OCI-LY3 (cell line): ENCODE measurements at regions not wholly inside any gene's neighbourhood (a gene's known extent, or its start where the extent isn't known, plus 50 kb on each side); places are given as distances from the start of the nearest gene placed in this dataset.
A peak's percentile ranks its signal among the peaks of the same experiment; 100 is the strongest.

Experiments used
- H2AFZ ChIP-seq: fragments of 200-600, 300-600 bp; shearing (Covaris generic); 2 replicates; pipeline ENCODE4 v1.6.0; 2014; ENCODE audit warnings: antibody characterized with exemption, low read depth, low read length
- H3K27ac ChIP-seq: fragments of 200-600, 300-600 bp; sonication (generic); 2 replicates; pipeline ENCODE4 v1.5.1; 2014; ENCODE audit warnings: mild to moderate bottlenecking, low read length, moderate library complexity, mixed read lengths
- H3K27me3 ChIP-seq: fragments of 200-600, 300-600 bp; sonication (generic); 2 replicates; pipeline ENCODE4 v1.6.1; 2014; ENCODE audit warnings: low read depth, low read length, mixed read lengths
- H3K36me3 ChIP-seq: fragments of 200-600, 300-600 bp; sonication (generic); replicated peaks from 2 replicates; pipeline ENCODE3; 2014; ENCODE audit warnings: low read depth, low read length, mixed read lengths
- H3K4me1 ChIP-seq: fragments of 300-600, 200-600 bp; sonication (generic); 2 replicates; pipeline ENCODE4 v1.6.1; 2014; ENCODE audit warnings: low read length, mixed read lengths
- H3K4me2 ChIP-seq: fragments of 200-600, 300-600 bp; sonication (generic); 2 replicates; pipeline ENCODE4 v1.6.1; 2014; ENCODE audit warnings: low read length, mixed read lengths
- H3K4me3 ChIP-seq: fragments of 300-600, 200-600 bp; sonication (generic); 2 replicates; pipeline ENCODE4 v1.5.1; 2014; ENCODE audit warnings: antibody characterized with exemption, mild to moderate bottlenecking, low read length, moderate library complexity
- H3K79me2 ChIP-seq: fragments of 300-600, 200-600 bp; shearing (Covaris generic); 2 replicates; pipeline ENCODE4 v1.6.1; 2014; ENCODE audit warnings: mild to moderate bottlenecking, low read length, mixed read lengths
- H3K9ac ChIP-seq: fragments of 300-600, 200-600 bp; shearing (Covaris generic); 2 replicates; pipeline ENCODE4 v1.6.0; 2014; ENCODE audit warnings: mild to moderate bottlenecking, low read length, moderate library complexity
- H3K9me3 ChIP-seq: fragments of 200-600, 300-600 bp; shearing (Covaris generic); 2 replicates; pipeline ENCODE4 v1.6.1; 2014; ENCODE audit warnings: low read length, mixed read lengths; ENCODE audit not compliant: insufficient read depth
- H4K20me1 ChIP-seq: fragments of 200-600, 300-600 bp; sonication (generic); 2 replicates; pipeline ENCODE4 v1.6.1; 2016; ENCODE audit warnings: low read length, mixed read lengths; ENCODE audit not compliant: insufficient read depth
- EZH2phosphoT487 ChIP-seq: fragments of 200-600 bp; shearing (Covaris generic); IDR thresholded peaks from 2 replicates; pipeline ENCODE4 v1.6.1; 2018; ENCODE audit warnings: antibody characterized with exemption, mixed run types, low read depth
- TF ChIP-seq, protein P1 (sequence below): fragments of 200-600, 300-600 bp; sonication (generic); IDR thresholded peaks from 2 replicates; pipeline ENCODE4 v1.5.1; 2014; ENCODE audit warnings: antibody characterized with exemption, low read length, low read depth

DNA sequence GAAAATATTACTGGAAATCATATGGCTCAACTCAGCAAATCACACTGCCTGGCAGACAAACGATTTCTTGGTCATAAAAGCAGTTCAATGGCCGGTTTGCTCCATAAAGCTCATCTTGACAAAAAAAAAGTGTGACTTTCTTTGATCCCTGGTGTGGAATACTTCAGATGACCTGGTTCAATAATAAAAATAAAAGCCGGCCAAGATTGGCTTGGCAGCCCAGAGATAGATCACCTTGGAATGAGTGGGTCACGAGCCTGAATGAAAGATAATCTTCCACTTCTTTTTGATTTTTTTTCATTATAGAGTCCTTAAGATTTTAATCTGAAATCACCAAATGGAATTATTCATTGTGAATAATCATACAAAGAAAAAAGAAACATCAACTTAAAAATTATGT lies 445.3 kb upstream of the CITED2 start:
- Histone ChIP-seq H3K36me3 (no peaks in the 10 kb centered on the region), H3K4me2 (no peak overlapping the region), H3K27me3 (no peaks in the 10 kb centered on the region), H2AFZ (no peak overlapping the region), H3K4me1 (no peaks in the 10 kb centered on the region), H3K27ac (no peak overlapping the region), H3K9ac (no peak overlapping the region), H4K20me1 (no peaks in the 10 kb centered on the region), H3K9me3 (no peaks in the 10 kb centered on the region), H3K4me3 (no peak overlapping the region), H3K79me2 (no peaks in the 10 kb centered on the region)
- TF ChIP-seq EZH2phosphoT487 = no peak
- TF ChIP-seq, protein P1, sequence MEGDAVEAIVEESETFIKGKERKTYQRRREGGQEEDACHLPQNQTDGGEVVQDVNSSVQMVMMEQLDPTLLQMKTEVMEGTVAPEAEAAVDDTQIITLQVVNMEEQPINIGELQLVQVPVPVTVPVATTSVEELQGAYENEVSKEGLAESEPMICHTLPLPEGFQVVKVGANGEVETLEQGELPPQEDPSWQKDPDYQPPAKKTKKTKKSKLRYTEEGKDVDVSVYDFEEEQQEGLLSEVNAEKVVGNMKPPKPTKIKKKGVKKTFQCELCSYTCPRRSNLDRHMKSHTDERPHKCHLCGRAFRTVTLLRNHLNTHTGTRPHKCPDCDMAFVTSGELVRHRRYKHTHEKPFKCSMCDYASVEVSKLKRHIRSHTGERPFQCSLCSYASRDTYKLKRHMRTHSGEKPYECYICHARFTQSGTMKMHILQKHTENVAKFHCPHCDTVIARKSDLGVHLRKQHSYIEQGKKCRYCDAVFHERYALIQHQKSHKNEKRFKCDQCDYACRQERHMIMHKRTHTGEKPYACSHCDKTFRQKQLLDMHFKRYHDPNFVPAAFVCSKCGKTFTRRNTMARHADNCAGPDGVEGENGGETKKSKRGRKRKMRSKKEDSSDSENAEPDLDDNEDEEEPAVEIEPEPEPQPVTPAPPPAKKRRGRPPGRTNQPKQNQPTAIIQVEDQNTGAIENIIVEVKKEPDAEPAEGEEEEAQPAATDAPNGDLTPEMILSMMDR = no peak

DNA sequence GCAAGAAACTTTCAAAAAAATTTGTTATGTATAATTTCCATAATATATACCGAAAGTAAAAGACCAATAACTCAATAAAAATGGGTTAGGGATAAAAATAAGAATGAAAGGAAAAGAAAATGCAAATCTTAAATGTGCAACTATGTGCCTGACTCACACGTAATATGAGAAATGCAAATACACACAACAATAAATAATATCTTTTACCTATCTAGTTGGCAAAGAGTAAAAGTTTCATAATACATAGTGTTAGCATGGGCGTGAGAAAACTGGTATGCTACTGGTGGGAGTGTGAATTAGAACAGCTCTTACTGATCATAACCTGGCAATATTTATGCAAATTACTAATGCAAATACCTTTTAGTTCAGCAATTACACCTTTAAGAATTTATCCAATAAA lies 438.5 kb upstream of the CITED2 start:
- H3K27ac ChIP-seq = no peak overlapping the region
- H2AFZ ChIP-seq = no peak overlapping the region
- H3K4me3 ChIP-seq = no peak overlapping the region
- H3K27me3 ChIP-seq = no peaks in the 10 kb centered on the region
- no peaks in the 10 kb centered on the region for H3K9me3 ChIP-seq
- no peaks in the 10 kb centered on the region for H3K4me1 ChIP-seq
- no peaks in the 10 kb centered on the region for H3K79me2 ChIP-seq
- no peak overlapping the region for H3K4me2 ChIP-seq
- no peaks in the 10 kb centered on the region for H3K36me3 ChIP-seq
- no peak for TF ChIP-seq EZH2phosphoT487
- TF ChIP-seq, protein P1 = no peak
- H3K9ac ChIP-seq = no peak overlapping the region
- H4K20me1 ChIP-seq = no peaks in the 10 kb centered on the region

- H3K27me3 ChIP-seq = no peaks in the 10 kb centered on the region
These were observed 427.3 kb upstream of the CITED2 start for GRCh38 chr6:139801571-139802321.

GRCh38 chr6:139800837-139801236 lies 426.4 kb upstream of the CITED2 start:
- TF ChIP-seq EZH2phosphoT487 = no peak
- TF ChIP-seq, protein P1 = no peak
- no peak overlapping the region for H3K4me3 ChIP-seq
- peak overlapping the region; percentile 41 for H3K4me2 ChIP-seq
- no peaks in the 10 kb centered on the region for H3K27me3 ChIP-seq
- H2AFZ ChIP-seq = no peak overlapping the region
- H3K4me1 ChIP-seq = peaks cover 19% of the 10 kb centered on the region
- H3K27ac ChIP-seq = 0 out of 2 replicates have a peak overlapping the region, but pooled peaks have one; percentile 23
- H3K79me2 ChIP-seq = no peaks in the 10 kb centered on the region
- H3K9ac ChIP-seq = no peak overlapping the region
- no peaks in the 10 kb centered on the region for H3K36me3 ChIP-seq
- H3K9me3 ChIP-seq = no peaks in the 10 kb centered on the region
- no peaks in the 10 kb centered on the region for H4K20me1 ChIP-seq

More at GRCh38 chr6:139801571-139802321, 427.3 kb upstream of the CITED2 start:
- no peak overlapping the region for H3K4me3 ChIP-seq
- peaks cover 19% of the 10 kb centered on the region for H3K4me1 ChIP-seq
- H3K4me2 ChIP-seq = no peak overlapping the region
- H4K20me1 ChIP-seq = no peaks in the 10 kb centered on the region
- H3K9me3 ChIP-seq = no peaks in the 10 kb centered on the region
- H2AFZ ChIP-seq = no peak overlapping the region
- H3K36me3 ChIP-seq = no peaks in the 10 kb centered on the region
- no peak overlapping the region for H3K27ac ChIP-seq
- H3K9ac ChIP-seq = no peak overlapping the region
- no peak for TF ChIP-seq EZH2phosphoT487
- TF ChIP-seq, protein P1 = no peak
- H3K79me2 ChIP-seq = no peaks in the 10 kb centered on the region
